GM06990 (cell line): ENCODE measurements at regions not wholly inside any gene's neighbourhood (a gene's known extent, or its start where the extent isn't known, plus 50 kb on each side); places are given as distances from the start of the nearest gene placed in this dataset.

Experiments
- DNase-seq: peaks from one replicate; pipeline ENCODE4 v3.0.0-alpha.2; 2011; ENCODE audit not compliant: insufficient read length; ENCODE audit errors: extremely low read depth
- H3K27me3 ChIP-seq: replicated peaks from 2 replicates; pipeline ENCODE4 v1.6.0; 2011; ENCODE audit warnings: low read length; ENCODE audit not compliant: control insufficient read depth, insufficient read depth
- H3K36me3 ChIP-seq: 2 replicates; pipeline ENCODE4 v1.5.1; 2011; ENCODE audit warnings: low read length; ENCODE audit not compliant: control insufficient read depth, insufficient read depth
- H3K4me3 ChIP-seq: replicated peaks from 2 replicates; pipeline ENCODE4 v1.5.1; 2011; ENCODE audit warnings: low read depth, mild to moderate bottlenecking, control low read depth, low read length
- TF ChIP-seq, protein P1 (sequence below): IDR thresholded peaks from 2 replicates; pipeline ENCODE4 v1.5.1; 2011; ENCODE audit warnings: low read length, control low read depth, mild to moderate bottlenecking, inconsistent platforms; ENCODE audit not compliant: insufficient read depth, poor library complexity, severe bottlenecking

GRCh38 chr13:53144826-53145225 lies 116.2 kb downstream of the OLFM4 start:
- no peak overlapping the region for H3K4me3 ChIP-seq
- TF ChIP-seq, protein P1, sequence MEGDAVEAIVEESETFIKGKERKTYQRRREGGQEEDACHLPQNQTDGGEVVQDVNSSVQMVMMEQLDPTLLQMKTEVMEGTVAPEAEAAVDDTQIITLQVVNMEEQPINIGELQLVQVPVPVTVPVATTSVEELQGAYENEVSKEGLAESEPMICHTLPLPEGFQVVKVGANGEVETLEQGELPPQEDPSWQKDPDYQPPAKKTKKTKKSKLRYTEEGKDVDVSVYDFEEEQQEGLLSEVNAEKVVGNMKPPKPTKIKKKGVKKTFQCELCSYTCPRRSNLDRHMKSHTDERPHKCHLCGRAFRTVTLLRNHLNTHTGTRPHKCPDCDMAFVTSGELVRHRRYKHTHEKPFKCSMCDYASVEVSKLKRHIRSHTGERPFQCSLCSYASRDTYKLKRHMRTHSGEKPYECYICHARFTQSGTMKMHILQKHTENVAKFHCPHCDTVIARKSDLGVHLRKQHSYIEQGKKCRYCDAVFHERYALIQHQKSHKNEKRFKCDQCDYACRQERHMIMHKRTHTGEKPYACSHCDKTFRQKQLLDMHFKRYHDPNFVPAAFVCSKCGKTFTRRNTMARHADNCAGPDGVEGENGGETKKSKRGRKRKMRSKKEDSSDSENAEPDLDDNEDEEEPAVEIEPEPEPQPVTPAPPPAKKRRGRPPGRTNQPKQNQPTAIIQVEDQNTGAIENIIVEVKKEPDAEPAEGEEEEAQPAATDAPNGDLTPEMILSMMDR, result no peak
- no peaks in the 10 kb centered on the region for H3K27me3 ChIP-seq
- no peaks in the 10 kb centered on the region for H3K36me3 ChIP-seq
- no peak for DNase-seq

DNA sequence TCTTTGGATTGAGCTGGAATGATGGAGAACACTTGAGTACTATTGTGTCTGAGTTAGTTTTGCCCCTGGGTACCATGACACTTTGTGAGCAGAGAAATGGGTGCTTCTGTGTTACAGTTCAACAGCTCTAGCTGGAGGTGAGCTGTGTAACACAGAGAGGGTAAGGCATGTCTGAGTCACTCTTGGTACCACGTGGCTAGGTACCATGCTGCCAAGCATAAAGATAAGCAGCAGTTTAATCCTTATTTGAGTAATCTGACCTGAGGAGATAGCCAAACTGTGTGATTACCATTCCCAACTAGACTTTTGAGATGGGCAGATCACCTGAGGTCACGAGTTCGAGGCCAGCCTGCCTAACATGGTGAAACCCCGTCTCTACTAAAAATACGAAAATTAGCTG lies 122.0 kb downstream of the OLFM4 start:
- no peak for DNase-seq
- H3K27me3 ChIP-seq, result no peaks in the 10 kb centered on the region
- TF ChIP-seq, protein P1, result no peak

GRCh38 chr13:53151336-53152056 lies 122.9 kb downstream of the OLFM4 start:
- H3K4me3 ChIP-seq, result no peak overlapping the region
- peak; percentile 38 for DNase-seq
- no peaks in the 10 kb centered on the region for H3K27me3 ChIP-seq
- H3K36me3 ChIP-seq, result no peaks in the 10 kb centered on the region
- TF ChIP-seq, protein P1, result peak; percentile 90

More for the DNA sequence above, 122.0 kb downstream of the OLFM4 start:
- H3K36me3 ChIP-seq, result no peaks in the 10 kb centered on the region
- H3K4me3 ChIP-seq, result no peak overlapping the region

DNA sequence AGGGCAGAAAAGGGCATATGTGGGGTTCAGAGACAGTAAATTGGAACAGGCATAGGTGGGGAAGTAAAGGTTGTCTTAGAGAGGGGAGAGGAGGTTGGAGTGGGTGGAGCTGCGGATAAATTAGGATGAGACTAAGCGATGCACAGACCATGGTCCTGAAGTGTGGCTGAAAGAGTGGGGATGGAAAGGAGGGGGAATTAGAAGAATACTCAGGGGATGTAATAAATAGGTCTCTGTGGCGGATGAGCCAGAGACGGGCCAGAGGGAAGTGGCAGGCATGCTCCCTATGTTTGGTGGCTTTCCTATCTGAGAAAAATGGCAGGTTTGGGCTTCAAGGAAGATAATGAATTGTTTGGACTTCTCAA lies 123.4 kb downstream of the OLFM4 start:
- no peak for DNase-seq
- Histone ChIP-seq H3K27me3 (no peaks in the 10 kb centered on the region), H3K4me3 (no peak overlapping the region), H3K36me3 (no peaks in the 10 kb centered on the region)
- TF ChIP-seq, protein P1, result no peak

DNA sequence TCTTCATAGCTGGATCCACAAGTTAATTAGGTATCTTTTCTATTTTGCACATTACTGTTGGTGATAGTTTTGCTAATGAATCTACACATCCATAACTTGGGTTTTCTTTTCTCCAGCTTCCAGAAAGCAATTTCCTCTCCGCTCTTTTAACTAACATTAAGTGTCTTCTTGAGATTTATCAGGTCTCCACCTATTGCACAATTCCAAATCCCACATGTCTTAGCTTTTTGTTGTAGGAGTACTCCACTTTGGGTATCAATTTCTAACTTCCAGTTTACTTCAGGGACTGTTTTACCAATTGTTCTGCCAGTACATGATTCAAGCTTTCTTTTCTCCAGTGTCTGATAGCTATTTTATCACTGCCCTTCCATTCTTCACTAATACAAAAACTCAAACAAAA lies 129.6 kb downstream of the OLFM4 start:
- Histone ChIP-seq H3K36me3 (no peaks in the 10 kb centered on the region), H3K27me3 (no peaks in the 10 kb centered on the region), H3K4me3 (no peak overlapping the region)
- DNase-seq, result no peak
- TF ChIP-seq, protein P1, result no peak

DNA sequence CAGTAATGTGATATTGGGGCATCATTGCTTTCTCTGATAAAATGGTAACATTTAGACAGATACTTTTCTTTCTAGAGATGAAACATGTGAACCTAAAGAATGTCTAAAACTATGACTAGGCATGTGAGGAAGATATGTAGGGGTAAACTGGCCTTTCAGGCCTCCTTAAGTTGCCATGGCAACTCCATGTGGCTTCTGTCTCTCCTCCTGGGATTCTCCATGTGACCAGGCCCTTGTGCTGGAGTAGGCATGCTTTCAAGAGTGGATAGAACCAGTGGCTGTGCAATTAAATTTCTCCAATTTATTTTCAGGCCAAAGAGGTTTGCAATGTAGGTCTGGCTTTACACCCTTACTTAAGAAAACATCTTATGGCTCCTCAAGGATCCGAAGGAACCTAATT lies 130.8 kb downstream of the OLFM4 start:
- TF ChIP-seq, protein P1, result no peak
- DNase-seq, result no peak
- Histone ChIP-seq H3K4me3 (no peak overlapping the region), H3K36me3 (no peaks in the 10 kb centered on the region), H3K27me3 (no peaks in the 10 kb centered on the region)
